ENCODE measurements at regions not wholly inside any gene's neighbourhood (a gene's known extent, or its start where the extent isn't known, plus 50 kb on each side); places are given as distances from the start of the nearest gene placed in this dataset.
"Not testable (repeated sequence)": the region's sequence is repeated elsewhere in the genome, so short reads cannot be mapped to it uniquely, and the experiment has no call there.

DNA sequence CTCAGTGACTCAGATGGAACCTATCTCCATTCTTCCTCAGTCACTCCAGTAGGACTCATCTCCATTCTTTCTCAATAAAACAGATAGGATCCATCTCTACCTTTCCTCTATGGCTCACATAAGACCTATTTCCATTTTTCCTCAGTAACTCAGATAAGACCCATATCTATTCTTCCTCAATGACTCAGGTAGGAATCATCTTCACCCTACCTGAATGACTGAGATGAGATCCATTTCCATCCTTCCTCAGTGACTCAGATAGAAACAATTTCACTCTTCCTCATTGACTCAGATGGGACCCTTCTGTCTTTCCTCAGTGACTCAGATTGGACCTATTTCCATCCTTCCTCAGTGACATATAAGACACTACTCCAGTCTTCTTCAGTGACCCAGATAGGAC is 165.1 kb downstream of the FBXO4 start:
- Histone ChIP-seq H3K56ac (ENCODE audit: low read length) (no peak overlapping the region), H2BK15ac (replicated peaks; ENCODE audit: low read depth) (no peak overlapping the region), H3K18ac (ENCODE audit: low read length) (no peak overlapping the region), H3K4ac (ENCODE audit: low read depth, low read length) (no peak overlapping the region), H4K5ac (ENCODE audit: low read length) (no peak overlapping the region), H3K36me3 (ENCODE audit: control insufficient read depth, insufficient read depth, low read length) (no peaks in the 10 kb centered on the region), H3K79me2 (ENCODE audit: control insufficient read depth, insufficient read depth, low read length) (no peaks in the 10 kb centered on the region), H3K79me1 (ENCODE audit: low read length) (no peaks in the 10 kb centered on the region), H4K8ac (ENCODE audit: low read depth, low read length) (no peak overlapping the region), H2BK120ac (ENCODE audit: low read depth, low read length) (no peak overlapping the region), H2AK5ac (ENCODE audit: low read length) (no peak overlapping the region), H2BK5ac (ENCODE audit: low read length) (no peak overlapping the region), H3K4me3 (ENCODE audit: low read length) (no peak overlapping the region), H3K27me3 (ENCODE audit: insufficient read depth, low read length, poor library complexity) (no peaks in the 10 kb centered on the region), H3K9ac (ENCODE audit: low read length) (no peak overlapping the region), H3K4me2 (ENCODE audit: low read length) (no peak overlapping the region), H3K27ac (ENCODE audit: low read depth, low read length) (no peak overlapping the region), H3K23ac (ENCODE audit: low read length) (no peak overlapping the region), H3K4me1 (ENCODE audit: control insufficient read depth, low read depth, low read length) (no peaks in the 10 kb centered on the region)
- DNase-seq = no peak

DNA sequence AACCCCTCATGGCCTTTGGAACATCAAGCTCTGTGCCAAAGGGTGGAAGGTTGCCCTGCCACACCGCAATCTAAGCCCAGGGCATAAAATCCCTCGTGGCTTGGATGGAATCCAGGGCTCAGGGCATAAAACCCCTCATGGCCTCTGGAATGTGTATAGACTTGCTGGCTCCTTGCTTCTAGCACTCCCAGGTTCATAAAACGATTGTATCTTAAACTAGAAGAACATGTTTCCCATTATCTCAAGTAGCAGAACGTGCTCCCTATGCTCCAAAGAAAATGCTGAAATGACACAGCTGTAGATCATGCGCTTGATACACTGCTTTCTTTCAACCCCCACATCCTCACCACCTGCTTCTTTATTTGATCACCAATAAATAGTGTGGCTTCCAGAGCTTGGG is 174.8 kb downstream of the FBXO4 start:
- H3K56ac ChIP-seq (ENCODE audit: low read length); H2BK15ac ChIP-seq (replicated peaks; ENCODE audit: low read depth); H3K79me1 ChIP-seq (ENCODE audit: low read length); H3K23ac ChIP-seq (ENCODE audit: low read length); H3K4me2 ChIP-seq (ENCODE audit: low read length); H4K5ac ChIP-seq (ENCODE audit: low read length); H3K4ac ChIP-seq (ENCODE audit: low read depth, low read length); H3K36me3 ChIP-seq (ENCODE audit: control insufficient read depth, insufficient read depth, low read length); DNase-seq; H2AK5ac ChIP-seq (ENCODE audit: low read length); H3K27ac ChIP-seq (ENCODE audit: low read depth, low read length); H3K4me1 ChIP-seq (ENCODE audit: control insufficient read depth, low read depth, low read length); H3K9ac ChIP-seq (ENCODE audit: low read length); H4K8ac ChIP-seq (ENCODE audit: low read depth, low read length); H2BK120ac ChIP-seq (ENCODE audit: low read depth, low read length); H3K4me3 ChIP-seq (ENCODE audit: low read length); H3K18ac ChIP-seq (ENCODE audit: low read length); H2BK5ac ChIP-seq (ENCODE audit: low read length); H3K79me2 ChIP-seq (ENCODE audit: control insufficient read depth, insufficient read depth, low read length); H3K27me3 ChIP-seq (ENCODE audit: insufficient read depth, low read length, poor library complexity): not testable (repeated sequence)
- no CpG with 5 or more reads among the region's 5 CpGs for WGBS (ENCODE audit: extremely low coverage, insufficient coverage, low lambda C conversion rate)

GRCh38 chr5:42108468-42108867 is 183.4 kb downstream of the FBXO4 start:
- H3K79me2 ChIP-seq (ENCODE audit: control insufficient read depth, insufficient read depth, low read length) = no peaks in the 10 kb centered on the region
- no peak overlapping the region for H2AK5ac ChIP-seq (ENCODE audit: low read length)
- no peak overlapping the region for H3K4me3 ChIP-seq (ENCODE audit: low read length)
- no peak overlapping the region for H2BK5ac ChIP-seq (ENCODE audit: low read length)
- no peak overlapping the region for H3K23ac ChIP-seq (ENCODE audit: low read length)
- no peaks in the 10 kb centered on the region for H3K4me1 ChIP-seq (ENCODE audit: control insufficient read depth, low read depth, low read length)
- H4K5ac ChIP-seq (ENCODE audit: low read length) = no peak overlapping the region
- H3K27ac ChIP-seq (ENCODE audit: low read depth, low read length) = no peak overlapping the region
- H2BK120ac ChIP-seq (ENCODE audit: low read depth, low read length) = no peak overlapping the region
- H3K18ac ChIP-seq (ENCODE audit: low read length) = no peak overlapping the region
- no peaks in the 10 kb centered on the region for H3K79me1 ChIP-seq (ENCODE audit: low read length)
- no peak overlapping the region for H3K4me2 ChIP-seq (ENCODE audit: low read length)
- no peak overlapping the region for H2BK15ac ChIP-seq (replicated peaks; ENCODE audit: low read depth)
- H3K36me3 ChIP-seq (ENCODE audit: control insufficient read depth, insufficient read depth, low read length) = no peaks in the 10 kb centered on the region
- H4K8ac ChIP-seq (ENCODE audit: low read depth, low read length) = no peak overlapping the region
- no peak overlapping the region for H3K56ac ChIP-seq (ENCODE audit: low read length)
- H3K4ac ChIP-seq (ENCODE audit: low read depth, low read length) = no peak overlapping the region
- DNase-seq = no peak
- no peak overlapping the region for H3K9ac ChIP-seq (ENCODE audit: low read length)
- H3K27me3 ChIP-seq (ENCODE audit: insufficient read depth, low read length, poor library complexity) = no peaks in the 10 kb centered on the region

- no peaks in the 10 kb centered on the region for H3K36me3 ChIP-seq (ENCODE audit: control insufficient read depth, insufficient read depth, low read length)
- H3K4me1 ChIP-seq (ENCODE audit: control insufficient read depth, low read depth, low read length) = no peaks in the 10 kb centered on the region
- no peak overlapping the region for H3K27ac ChIP-seq (ENCODE audit: low read depth, low read length)
- no peak overlapping the region for H3K23ac ChIP-seq (ENCODE audit: low read length)
- H3K4ac ChIP-seq (ENCODE audit: low read depth, low read length) = no peak overlapping the region
- H3K4me2 ChIP-seq (ENCODE audit: low read length) = no peak overlapping the region
- WGBS (ENCODE audit: extremely low coverage, insufficient coverage, low lambda C conversion rate) = no CpG with 5 or more reads among the region's 3 CpGs
- no peak overlapping the region for H4K5ac ChIP-seq (ENCODE audit: low read length)
- no peaks in the 10 kb centered on the region for H3K79me2 ChIP-seq (ENCODE audit: control insufficient read depth, insufficient read depth, low read length)
- H3K9ac ChIP-seq (ENCODE audit: low read length) = no peak overlapping the region
- no peak overlapping the region for H3K56ac ChIP-seq (ENCODE audit: low read length)
- H3K79me1 ChIP-seq (ENCODE audit: low read length) = no peaks in the 10 kb centered on the region
- no peak for DNase-seq
- no peaks in the 10 kb centered on the region for H3K27me3 ChIP-seq (ENCODE audit: insufficient read depth, low read length, poor library complexity)
- no peak overlapping the region for H2AK5ac ChIP-seq (ENCODE audit: low read length)
- H2BK5ac ChIP-seq (ENCODE audit: low read length) = no peak overlapping the region
- H4K8ac ChIP-seq (ENCODE audit: low read depth, low read length) = no peak overlapping the region
- no peak overlapping the region for H3K4me3 ChIP-seq (ENCODE audit: low read length)
- H3K18ac ChIP-seq (ENCODE audit: low read length) = no peak overlapping the region
- H2BK15ac ChIP-seq (replicated peaks; ENCODE audit: low read depth) = no peak overlapping the region
- H2BK120ac ChIP-seq (ENCODE audit: low read depth, low read length) = no peak overlapping the region
Measured at GRCh38 chr5:42109006-42109572, 184.0 kb downstream of the FBXO4 start.

DNA sequence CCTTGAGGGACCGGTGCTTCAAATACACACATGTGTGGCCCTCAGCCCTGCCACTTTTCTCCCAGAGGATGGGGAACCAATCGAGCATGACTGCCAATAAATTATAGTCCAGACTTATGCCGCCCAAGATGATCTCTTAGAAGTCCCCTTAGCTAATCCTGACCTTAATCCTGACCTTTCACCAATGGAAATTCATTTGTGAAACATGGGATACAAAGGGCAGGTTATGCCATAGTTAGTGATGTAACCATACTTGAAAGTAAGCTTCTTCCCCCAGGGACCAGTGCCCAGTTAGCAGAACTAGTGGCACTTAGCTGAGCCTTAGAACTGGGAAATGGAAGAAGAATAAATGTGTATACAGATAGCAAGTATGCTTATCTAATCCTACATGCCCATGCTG is 190.6 kb downstream of the FBXO4 start:
- not testable (repeated sequence) for H2BK15ac ChIP-seq (replicated peaks; ENCODE audit: low read depth)

GRCh38 chr5:42120070-42120469 is 195.0 kb downstream of the FBXO4 start:
- Histone ChIP-seq H4K5ac (ENCODE audit: low read length) (no peak overlapping the region), H2BK15ac (replicated peaks; ENCODE audit: low read depth) (no peak overlapping the region), H3K4me1 (ENCODE audit: control insufficient read depth, low read depth, low read length) (no peaks in the 10 kb centered on the region), H3K18ac (ENCODE audit: low read length) (no peak overlapping the region), H3K56ac (ENCODE audit: low read length) (no peak overlapping the region), H3K4me2 (ENCODE audit: low read length) (no peak overlapping the region), H3K79me2 (ENCODE audit: control insufficient read depth, insufficient read depth, low read length) (no peaks in the 10 kb centered on the region), H2AK5ac (ENCODE audit: low read length) (no peak overlapping the region), H3K27me3 (ENCODE audit: insufficient read depth, low read length, poor library complexity) (no peaks in the 10 kb centered on the region), H2BK5ac (ENCODE audit: low read length) (no peak overlapping the region), H3K4ac (ENCODE audit: low read depth, low read length) (no peak overlapping the region), H3K23ac (ENCODE audit: low read length) (no peak overlapping the region), H3K36me3 (ENCODE audit: control insufficient read depth, insufficient read depth, low read length) (no peaks in the 10 kb centered on the region), H3K4me3 (ENCODE audit: low read length) (no peak overlapping the region), H3K27ac (ENCODE audit: low read depth, low read length) (no peak overlapping the region), H2BK120ac (ENCODE audit: low read depth, low read length) (no peak overlapping the region), H4K8ac (ENCODE audit: low read depth, low read length) (no peak overlapping the region), H3K79me1 (ENCODE audit: low read length) (no peaks in the 10 kb centered on the region), H3K9ac (ENCODE audit: low read length) (no peak overlapping the region)
- DNase-seq = no peak

More for the DNA sequence above, 190.6 kb downstream of the FBXO4 start:
- not testable (repeated sequence) for H4K8ac ChIP-seq (ENCODE audit: low read depth, low read length); H3K9ac ChIP-seq (ENCODE audit: low read length); DNase-seq; H3K79me2 ChIP-seq (ENCODE audit: control insufficient read depth, insufficient read depth, low read length); H3K79me1 ChIP-seq (ENCODE audit: low read length); H2BK5ac ChIP-seq (ENCODE audit: low read length); H3K27me3 ChIP-seq (ENCODE audit: insufficient read depth, low read length, poor library complexity); H3K4me1 ChIP-seq (ENCODE audit: control insufficient read depth, low read depth, low read length); H3K4ac ChIP-seq (ENCODE audit: low read depth, low read length); H3K56ac ChIP-seq (ENCODE audit: low read length); H3K27ac ChIP-seq (ENCODE audit: low read depth, low read length); H3K4me3 ChIP-seq (ENCODE audit: low read length); H3K18ac ChIP-seq (ENCODE audit: low read length); H2AK5ac ChIP-seq (ENCODE audit: low read length); H4K5ac ChIP-seq (ENCODE audit: low read length); H3K23ac ChIP-seq (ENCODE audit: low read length); H3K4me2 ChIP-seq (ENCODE audit: low read length); H2BK120ac ChIP-seq (ENCODE audit: low read depth, low read length); H3K36me3 ChIP-seq (ENCODE audit: control insufficient read depth, insufficient read depth, low read length)
- WGBS (ENCODE audit: extremely low coverage, insufficient coverage, low lambda C conversion rate) = no CpG with 5 or more reads among the region's 3 CpGs
